Suprapubic skin (tissue), 3 donors: ENCODE measurements at regions not wholly inside any gene's neighbourhood (a gene's known extent, or its start where the extent isn't known, plus 50 kb on each side); places are given as distances from the start of the nearest gene placed in this dataset.

Source experiments
- CTCF ChIP-seq, 2 donors: fragments of 200-600 bp in 1 of 2; fragments of 450-650 bp in 1 of 2; sonication (generic) in 1 of 2; IDR thresholded peaks; one replicate each; pipeline ENCODE4 v1.5.1; 2016 to 2019; ENCODE audit warnings: antibody characterized with exemption in 2 of 2, mild to moderate bottlenecking in 1 of 2, moderate library complexity in 1 of 2
- POLR2AphosphoS5 ChIP-seq, 3 donors: sonication (generic); formaldehyde crosslinking; IDR thresholded peaks; one replicate each; pipeline ENCODE4 v1.6.1; 2017; ENCODE audit warnings: antibody characterized with exemption in 3 of 3

- TF ChIP-seq CTCF (IDR thresholded peaks at IDR 0.05): no peak
- TF ChIP-seq POLR2AphosphoS5 (IDR thresholded peaks at IDR 0.05): no peak
These were observed 61.5 kb upstream of the PTBP2 start for GRCh38 chr1:96660051-96660450.
